ENCODE measurements at regions not wholly inside any gene's neighbourhood (a gene's known extent, or its start where the extent isn't known, plus 50 kb on each side); places are given as distances from the start of the nearest gene placed in this dataset.

DNA sequence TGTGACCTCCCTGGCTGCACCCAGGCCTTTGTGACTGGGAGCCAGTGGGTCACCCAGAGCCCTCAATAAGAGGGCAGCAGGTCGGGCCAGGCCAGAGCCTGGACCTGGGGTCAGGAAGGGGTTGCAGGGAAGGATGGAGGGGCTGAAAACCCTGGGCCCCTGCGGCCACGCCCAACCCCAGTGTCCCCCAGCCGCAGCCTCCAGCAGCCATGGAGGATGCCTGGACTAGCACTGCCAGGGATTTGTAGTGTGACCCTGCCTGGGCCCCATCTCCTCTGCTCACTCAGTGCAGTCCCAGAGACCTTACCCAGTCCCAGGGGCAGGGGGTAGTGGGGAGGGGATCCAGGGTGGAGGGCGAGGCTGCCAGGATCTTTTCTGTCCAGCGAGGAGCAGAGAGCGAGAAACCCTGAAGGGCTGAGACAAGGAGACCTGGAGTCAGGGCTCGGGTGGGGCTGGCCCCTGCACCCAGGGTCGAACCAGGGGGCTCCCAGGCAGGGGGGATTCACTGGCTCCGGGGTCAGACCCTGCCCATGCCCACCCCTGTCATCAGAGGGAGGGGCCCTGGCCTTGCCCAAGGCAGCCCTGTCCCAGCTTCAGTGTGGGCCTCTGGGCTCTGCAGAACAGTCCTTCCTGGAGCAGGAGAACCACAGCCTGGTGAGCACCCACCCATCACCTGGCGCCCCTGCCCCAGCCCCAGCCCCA lies 187.5 kb downstream of the IGLL1 start:
- no peak for DNase-seq
- peaks cover 8% of the 10 kb centered on the region for H3K4me1 Mint-ChIP-seq (ENCODE audit: low read depth, unreplicated experiment)
- no peak for TF ChIP-seq CTCF (IDR thresholded peaks at IDR 0.05; ENCODE audit: partially characterized antibody, unreplicated experiment)
- no peaks in the 10 kb centered on the region for H3K36me3 Mint-ChIP-seq (ENCODE audit: unreplicated experiment)
- no peak overlapping the region for H3K27ac Mint-ChIP-seq (ENCODE audit: unreplicated experiment)
- H3K4me3 Mint-ChIP-seq (ENCODE audit: unreplicated experiment): no peak overlapping the region
- peaks cover 6% of the 10 kb centered on the region for H3K9me3 Mint-ChIP-seq (ENCODE audit: unreplicated experiment)
- H3K27me3 Mint-ChIP-seq (ENCODE audit: unreplicated experiment): peaks cover 13% of the 10 kb centered on the region

DNA sequence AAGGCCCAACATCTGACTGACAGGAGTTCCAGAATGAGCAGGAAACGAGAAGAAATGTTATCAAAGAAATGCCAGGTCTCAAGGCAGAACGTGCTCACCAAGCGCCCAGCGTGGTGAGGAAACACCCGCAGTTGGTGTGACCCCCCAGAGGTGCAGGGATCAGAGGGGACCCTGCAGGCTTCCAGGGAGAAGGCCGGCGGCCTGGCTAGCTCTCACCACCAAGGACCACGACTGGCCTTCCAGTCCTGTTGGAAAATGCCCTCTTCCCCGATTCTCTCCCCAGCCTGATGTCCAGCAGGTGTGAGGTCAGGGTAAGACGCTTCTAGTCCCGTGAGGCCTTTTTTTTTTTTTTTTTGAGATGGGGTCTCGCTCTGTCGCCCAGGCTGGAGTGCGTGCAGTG lies 189.1 kb downstream of the IGLL1 start:
- TF ChIP-seq CTCF (IDR thresholded peaks at IDR 0.05; ENCODE audit: partially characterized antibody, unreplicated experiment): no peak
- H3K4me1 Mint-ChIP-seq (ENCODE audit: low read depth, unreplicated experiment): no peaks in the 10 kb centered on the region
- no peak for DNase-seq
- no peaks in the 10 kb centered on the region for H3K36me3 Mint-ChIP-seq (ENCODE audit: unreplicated experiment)
- no peak overlapping the region for H3K4me3 Mint-ChIP-seq (ENCODE audit: unreplicated experiment)
- peaks cover 4% of the 10 kb centered on the region for H3K27me3 Mint-ChIP-seq (ENCODE audit: unreplicated experiment)
- peaks cover 6% of the 10 kb centered on the region for H3K9me3 Mint-ChIP-seq (ENCODE audit: unreplicated experiment)
- H3K27ac Mint-ChIP-seq (ENCODE audit: unreplicated experiment): no peak overlapping the region

DNA sequence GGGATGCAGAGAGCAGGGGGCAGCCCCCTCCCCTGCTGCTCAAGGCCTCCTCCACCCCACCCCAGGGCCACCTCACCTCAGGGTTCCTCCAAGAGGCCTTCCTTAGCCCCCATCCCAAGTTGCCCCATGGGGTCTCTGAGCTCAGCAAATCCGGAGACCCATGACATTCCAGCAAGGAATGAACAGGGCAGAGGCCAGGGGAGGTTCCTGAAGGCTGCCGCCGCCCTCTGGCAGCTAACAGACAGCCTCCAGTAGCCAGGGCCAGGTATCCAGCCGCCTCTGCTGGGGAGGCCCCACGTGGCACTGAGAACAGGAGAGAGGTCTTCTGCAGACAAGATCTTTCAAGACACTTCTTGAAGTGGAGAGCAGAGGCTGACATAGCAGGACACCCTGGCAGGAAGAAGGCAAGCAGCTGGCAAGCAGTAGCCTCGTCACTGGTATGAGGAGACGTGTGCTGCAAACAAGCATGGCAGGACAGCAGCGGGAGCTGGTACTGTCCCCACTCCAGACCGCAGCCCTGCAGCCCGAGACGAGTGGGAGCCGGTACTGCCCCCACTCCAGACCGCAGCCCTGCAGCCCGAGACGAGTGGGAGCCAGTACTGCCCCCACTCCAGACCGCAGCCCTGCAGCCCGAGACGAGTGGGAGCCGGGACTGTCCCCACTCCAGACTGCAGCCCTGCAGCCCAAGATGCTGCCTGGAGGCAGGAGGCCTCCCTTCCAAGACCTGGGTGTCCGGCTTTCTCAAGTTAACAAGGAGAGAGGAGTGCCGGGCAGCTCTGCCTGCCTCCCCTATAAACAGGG lies 190.6 kb downstream of the IGLL1 start:
- Mint-ChIP-seq H3K36me3 (ENCODE audit: unreplicated experiment) (no peaks in the 10 kb centered on the region), H3K4me3 (ENCODE audit: unreplicated experiment) (no peak overlapping the region)
- no peak for DNase-seq

GRCh38 chr22:23388517-23388890 lies 191.6 kb downstream of the IGLL1 start:
- DNase-seq: no peak
- peaks cover 7% of the 10 kb centered on the region for H3K27me3 Mint-ChIP-seq (ENCODE audit: unreplicated experiment)
- no peak overlapping the region for H3K27ac Mint-ChIP-seq (ENCODE audit: unreplicated experiment)
- no peaks in the 10 kb centered on the region for H3K36me3 Mint-ChIP-seq (ENCODE audit: unreplicated experiment)
- no peak for TF ChIP-seq CTCF (IDR thresholded peaks at IDR 0.05; ENCODE audit: partially characterized antibody, unreplicated experiment)
- no peak overlapping the region for H3K4me3 Mint-ChIP-seq (ENCODE audit: unreplicated experiment)
- H3K9me3 Mint-ChIP-seq (ENCODE audit: unreplicated experiment): peaks cover 10% of the 10 kb centered on the region
- peaks cover 7% of the 10 kb centered on the region for H3K4me1 Mint-ChIP-seq (ENCODE audit: low read depth, unreplicated experiment)

More for the DNA sequence above, 190.6 kb downstream of the IGLL1 start:
- Mint-ChIP-seq H3K27me3 (ENCODE audit: unreplicated experiment) (peaks cover 4% of the 10 kb centered on the region), H3K9me3 (ENCODE audit: unreplicated experiment) (peaks cover 6% of the 10 kb centered on the region), H3K4me1 (ENCODE audit: low read depth, unreplicated experiment) (peaks cover 2% of the 10 kb centered on the region), H3K27ac (ENCODE audit: unreplicated experiment) (no peak overlapping the region)
- TF ChIP-seq CTCF (IDR thresholded peaks at IDR 0.05; ENCODE audit: partially characterized antibody, unreplicated experiment): no peak

Measured in glutamatergic neuron (in vitro differentiated cells).